Lower leg skin (tissue), 4 donors: ENCODE measurements at regions not wholly inside any gene's neighbourhood (a gene's known extent, or its start where the extent isn't known, plus 50 kb on each side); places are given as distances from the start of the nearest gene placed in this dataset.
"Not testable (repeated sequence)": the region's sequence is repeated elsewhere in the genome, so short reads cannot be mapped to it uniquely, and the experiment has no call there.

Experiments used
- DNase-seq, 2 donors: peaks; one replicate each; pipeline ENCODE4 v3.0.0-alpha.2; 2019; ENCODE audit warnings: low spot score in 2 of 2
- H3K4me3 ChIP-seq: fragments of 200-600 bp; sonication (generic); 2 replicates; pipeline ENCODE4 v1.5.1; 2017; ENCODE audit warnings: mild to moderate bottlenecking, low read depth; ENCODE audit not compliant: poor library complexity, severe bottlenecking
- POLR2A ChIP-seq, 2 donors: fragments of 450-650 bp; IDR thresholded peaks; one replicate each; pipeline ENCODE4 v1.6.1; 2016 to 2017; ENCODE audit warnings: antibody characterized with exemption in 2 of 2, mild to moderate bottlenecking in 1 of 2, moderate library complexity in 1 of 2
- WGBS, 2 donors: methylation state at CpG; one replicate each; pipeline ENCODE4 v1.1.5; 2018; 5-methylcytosine and 5-hydroxymethylcytosine counted together
- intact Hi-C: fragments of 100-400 bp; cut with DNase I; formaldehyde crosslinking; loops from one replicate; pipeline ENCODE4 v1.15.0; 2023; ENCODE audit warnings: low total_unique reads
- TF ChIP-seq, protein P1 (sequence below), 3 donors: fragments of 450-650 bp; IDR thresholded peaks; one replicate each; pipeline ENCODE4 v1.5.1; 2016; ENCODE audit warnings: antibody characterized with exemption in 3 of 3, mild to moderate bottlenecking in 3 of 3, moderate library complexity in 2 of 3

DNA sequence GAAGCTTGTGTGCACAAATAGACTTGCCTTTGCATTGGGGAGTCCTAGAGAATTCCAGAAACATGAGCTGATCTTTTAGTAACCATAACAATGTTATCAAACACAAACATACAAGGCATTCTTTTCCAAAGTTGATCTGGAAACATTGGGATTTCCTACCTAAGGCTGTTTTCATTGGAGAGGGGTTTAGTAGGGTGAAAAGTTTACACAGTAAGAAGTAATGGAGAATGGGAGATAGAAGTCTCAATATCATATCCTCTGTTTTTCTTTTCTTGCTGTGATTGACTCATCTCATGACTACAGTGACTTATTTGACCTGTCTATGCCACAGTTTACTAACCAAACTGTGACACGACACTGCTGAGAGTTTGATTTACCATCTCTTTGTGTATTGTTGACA, 65.6 kb upstream of the PLA2G4A start:
- H3K4me3 ChIP-seq: no peak overlapping the region
- intact Hi-C loops: no loop called here
- TF ChIP-seq, protein P1, sequence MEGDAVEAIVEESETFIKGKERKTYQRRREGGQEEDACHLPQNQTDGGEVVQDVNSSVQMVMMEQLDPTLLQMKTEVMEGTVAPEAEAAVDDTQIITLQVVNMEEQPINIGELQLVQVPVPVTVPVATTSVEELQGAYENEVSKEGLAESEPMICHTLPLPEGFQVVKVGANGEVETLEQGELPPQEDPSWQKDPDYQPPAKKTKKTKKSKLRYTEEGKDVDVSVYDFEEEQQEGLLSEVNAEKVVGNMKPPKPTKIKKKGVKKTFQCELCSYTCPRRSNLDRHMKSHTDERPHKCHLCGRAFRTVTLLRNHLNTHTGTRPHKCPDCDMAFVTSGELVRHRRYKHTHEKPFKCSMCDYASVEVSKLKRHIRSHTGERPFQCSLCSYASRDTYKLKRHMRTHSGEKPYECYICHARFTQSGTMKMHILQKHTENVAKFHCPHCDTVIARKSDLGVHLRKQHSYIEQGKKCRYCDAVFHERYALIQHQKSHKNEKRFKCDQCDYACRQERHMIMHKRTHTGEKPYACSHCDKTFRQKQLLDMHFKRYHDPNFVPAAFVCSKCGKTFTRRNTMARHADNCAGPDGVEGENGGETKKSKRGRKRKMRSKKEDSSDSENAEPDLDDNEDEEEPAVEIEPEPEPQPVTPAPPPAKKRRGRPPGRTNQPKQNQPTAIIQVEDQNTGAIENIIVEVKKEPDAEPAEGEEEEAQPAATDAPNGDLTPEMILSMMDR (IDR thresholded peaks at IDR 0.05): no peak
- no peak for TF ChIP-seq POLR2A (IDR thresholded peaks at IDR 0.05)
- DNase-seq: no peak
- 62 to 66% methylated on average over 1 of the region's 1 CpG for WGBS, 2 donors

DNA sequence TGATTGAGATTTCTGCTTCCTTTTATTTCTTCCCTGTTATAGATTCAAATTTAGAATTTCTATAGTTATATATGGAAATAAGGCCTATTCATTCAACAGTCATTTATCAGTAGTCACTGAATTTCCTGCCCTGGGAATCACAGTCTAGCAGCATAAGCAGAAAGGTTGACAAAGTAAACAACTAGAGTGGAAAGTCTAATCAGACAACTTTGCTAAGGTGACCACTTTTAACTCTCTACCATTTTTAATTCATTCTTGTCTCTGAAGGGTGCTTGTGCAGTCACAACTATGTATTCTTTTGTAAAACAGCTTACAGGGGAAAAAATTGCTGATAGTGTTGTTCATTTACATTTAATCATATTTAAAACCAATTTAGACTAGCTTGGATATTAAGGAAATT, 66.1 kb upstream of the PLA2G4A start:
- DNase-seq: no peak
- intact Hi-C loops: no loop called here
- TF ChIP-seq, protein P1 (IDR thresholded peaks at IDR 0.05): no peak
- no peak for TF ChIP-seq POLR2A (IDR thresholded peaks at IDR 0.05)
- H3K4me3 ChIP-seq: no peak overlapping the region

DNA sequence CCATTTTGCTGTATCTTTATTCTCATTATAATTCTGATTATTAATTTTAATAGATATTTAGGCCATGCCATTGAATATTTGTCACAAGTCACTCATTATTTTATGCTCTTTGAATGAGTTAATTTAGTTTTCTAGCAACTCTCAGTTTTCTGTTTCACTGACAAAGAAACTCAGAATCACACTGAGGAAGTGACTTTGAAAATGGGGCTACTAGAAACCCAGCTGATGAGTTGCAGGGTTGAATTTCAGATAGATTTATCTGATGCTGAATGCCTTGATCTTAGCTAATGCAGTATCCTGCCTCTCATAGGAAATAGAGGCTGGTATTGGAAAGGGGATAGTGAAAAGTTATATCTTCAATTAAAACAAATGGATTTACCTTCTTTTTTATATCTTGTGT, 67.4 kb upstream of the PLA2G4A start:
- no peak overlapping the region for H3K4me3 ChIP-seq
- intact Hi-C loops: no loop called here
- TF ChIP-seq, protein P1 (IDR thresholded peaks at IDR 0.05): no peak
- TF ChIP-seq POLR2A (IDR thresholded peaks at IDR 0.05): no peak
- no peak for DNase-seq

DNA sequence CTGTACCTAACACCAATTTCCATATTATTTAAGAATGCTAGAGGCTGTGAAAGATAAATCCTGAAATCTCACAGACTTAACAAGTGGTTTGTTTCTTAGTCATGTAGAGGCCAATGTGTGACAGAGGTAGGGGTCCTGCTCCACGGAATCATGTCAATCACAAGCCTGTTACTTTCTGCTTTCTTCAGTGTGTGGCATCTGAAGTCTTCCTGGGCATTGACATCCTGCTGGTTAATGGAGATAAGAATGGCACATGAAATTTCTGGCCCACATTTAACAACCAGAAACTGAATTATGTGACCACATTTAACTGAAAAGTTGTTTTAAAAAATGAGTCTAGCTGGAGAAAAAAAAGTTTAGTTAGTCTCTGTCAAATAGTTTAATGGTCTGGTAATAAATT, 68.3 kb upstream of the PLA2G4A start:
- WGBS, 2 donors: 72 to 83% methylated on average over 1 of the region's 1 CpG
- intact Hi-C loops: no loop called here
- DNase-seq: no peak
- no peak for TF ChIP-seq POLR2A (IDR thresholded peaks at IDR 0.05)
- TF ChIP-seq, protein P1 (IDR thresholded peaks at IDR 0.05): no peak
- no peak overlapping the region for H3K4me3 ChIP-seq

DNA sequence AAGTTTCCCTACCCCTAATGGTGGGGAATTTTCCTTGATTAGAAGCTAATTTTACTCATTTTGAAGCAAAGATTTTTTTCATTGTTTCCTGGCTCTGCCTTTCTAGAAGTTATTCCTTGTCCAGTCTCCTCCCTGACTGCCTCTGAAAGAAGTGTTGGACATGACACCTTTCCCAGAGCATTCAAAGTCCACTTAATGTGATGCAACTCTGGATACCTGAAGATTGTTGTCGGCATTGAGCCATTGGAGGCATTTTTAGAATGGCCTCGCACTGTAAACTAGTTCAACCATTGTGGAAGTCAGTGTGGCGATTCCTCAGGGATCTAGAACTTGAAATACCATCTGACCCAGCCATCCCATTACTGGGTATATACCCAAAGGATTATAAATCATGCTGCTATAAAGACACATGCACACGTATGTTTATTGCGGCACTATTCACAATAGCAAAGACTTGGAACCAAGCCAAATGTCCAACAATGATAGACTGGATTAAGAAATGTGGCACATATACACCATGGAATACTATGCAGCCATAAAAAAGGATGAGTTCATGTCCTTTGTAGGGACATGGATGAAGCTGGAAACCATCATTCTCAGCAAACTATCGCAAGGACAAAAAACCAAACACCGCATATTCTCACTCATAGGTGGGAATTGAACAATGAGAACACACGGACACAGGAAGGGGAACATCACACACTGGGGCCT, 69.7 kb upstream of the PLA2G4A start:
- WGBS, 2 donors: 93 to 95% methylated on average over 7 of the region's 8 CpGs
- intact Hi-C loops, DNase-seq, H3K4me3 ChIP-seq: not testable (repeated sequence)

DNA sequence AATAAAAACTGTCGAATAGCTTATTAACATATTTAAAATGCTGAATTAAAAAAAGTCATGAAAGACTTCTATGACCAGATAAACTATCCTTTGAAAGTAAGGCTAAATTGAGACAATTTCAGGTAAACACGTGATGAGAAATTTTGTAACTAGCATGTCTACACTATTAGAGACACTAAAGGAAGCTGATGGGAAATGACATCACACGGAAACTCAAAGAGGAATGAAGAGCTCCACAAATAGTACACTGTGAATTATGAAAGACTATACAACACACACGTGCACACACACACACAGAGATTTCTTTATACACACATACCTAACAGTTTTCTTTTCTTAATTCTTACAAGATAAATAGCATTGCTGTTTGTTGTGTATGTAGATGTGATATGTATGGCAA, 70.9 kb upstream of the PLA2G4A start:
- intact Hi-C loops: no loop called here
- TF ChIP-seq POLR2A (IDR thresholded peaks at IDR 0.05): no peak
- TF ChIP-seq, protein P1 (IDR thresholded peaks at IDR 0.05): no peak
- 78 to 83% methylated on average over 4 of the region's 4 CpGs for WGBS, 2 donors
- no peak overlapping the region for H3K4me3 ChIP-seq
- DNase-seq: no peak
